ENCODE measurements at regions not wholly inside any gene's neighbourhood (a gene's known extent, or its start where the extent isn't known, plus 50 kb on each side); places are given as distances from the start of the nearest gene placed in this dataset.

DNA sequence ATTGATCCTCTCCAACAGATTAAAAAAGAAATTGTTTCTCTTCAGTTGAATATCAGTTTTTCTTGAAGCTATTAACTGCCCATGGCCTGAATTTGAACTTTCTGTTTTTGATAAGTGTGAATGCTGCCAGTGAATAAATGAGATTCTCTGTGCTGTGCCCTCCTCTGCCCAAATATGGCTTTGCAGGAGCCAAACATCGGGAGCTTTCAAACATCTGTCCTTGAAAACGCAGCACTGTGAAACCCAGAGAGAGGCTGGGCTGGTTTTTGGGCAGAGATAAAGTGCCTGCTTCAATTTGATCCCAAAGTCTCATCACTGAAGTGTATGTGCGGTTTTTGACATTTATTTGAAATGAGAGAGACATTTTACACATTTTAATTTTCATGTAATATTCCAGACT is 268.3 kb upstream of the SHH start:
- TF ChIP-seq POLR2AphosphoS5 (IDR thresholded peaks at IDR 0.05) = no peak
- TF ChIP-seq, protein P1, sequence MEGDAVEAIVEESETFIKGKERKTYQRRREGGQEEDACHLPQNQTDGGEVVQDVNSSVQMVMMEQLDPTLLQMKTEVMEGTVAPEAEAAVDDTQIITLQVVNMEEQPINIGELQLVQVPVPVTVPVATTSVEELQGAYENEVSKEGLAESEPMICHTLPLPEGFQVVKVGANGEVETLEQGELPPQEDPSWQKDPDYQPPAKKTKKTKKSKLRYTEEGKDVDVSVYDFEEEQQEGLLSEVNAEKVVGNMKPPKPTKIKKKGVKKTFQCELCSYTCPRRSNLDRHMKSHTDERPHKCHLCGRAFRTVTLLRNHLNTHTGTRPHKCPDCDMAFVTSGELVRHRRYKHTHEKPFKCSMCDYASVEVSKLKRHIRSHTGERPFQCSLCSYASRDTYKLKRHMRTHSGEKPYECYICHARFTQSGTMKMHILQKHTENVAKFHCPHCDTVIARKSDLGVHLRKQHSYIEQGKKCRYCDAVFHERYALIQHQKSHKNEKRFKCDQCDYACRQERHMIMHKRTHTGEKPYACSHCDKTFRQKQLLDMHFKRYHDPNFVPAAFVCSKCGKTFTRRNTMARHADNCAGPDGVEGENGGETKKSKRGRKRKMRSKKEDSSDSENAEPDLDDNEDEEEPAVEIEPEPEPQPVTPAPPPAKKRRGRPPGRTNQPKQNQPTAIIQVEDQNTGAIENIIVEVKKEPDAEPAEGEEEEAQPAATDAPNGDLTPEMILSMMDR (IDR thresholded peaks at IDR 0.05) = no peak

Data from suprapubic skin (tissue), 3 donors.